H1 (cell line): ENCODE measurements at regions not wholly inside any gene's neighbourhood (a gene's known extent, or its start where the extent isn't known, plus 50 kb on each side); places are given as distances from the start of the nearest gene placed in this dataset.
"Not testable (repeated sequence)": the region's sequence is repeated elsewhere in the genome, so short reads cannot be mapped to it uniquely, and the experiment has no call there.

Source experiments
- CTCF ChIA-PET: fragments of 300-600 bp; sonication (Branson Sonifier 250); formaldehyde crosslinking; loops from one replicate; lab custom pipeline; 2021; ENCODE audit not compliant: partially characterized antibody; lab: Charles Lee
- POLR2A ChIA-PET: fragments of 300-600 bp; sonication (Branson Sonifier 250); formaldehyde crosslinking; loops from one replicate; lab custom pipeline; 2021; ENCODE audit warnings: inconsistent platforms; ENCODE audit not compliant: partially characterized antibody; lab: Charles Lee
- DNase-seq, 2 experiments: peaks; one replicate each; pipeline versions ENCODE4 v3.0.0 to v3.0.0-alpha.2; 2010 to 2022; ENCODE audit warnings: low spot score in 2 of 2, low read depth in 1 of 2, mixed read lengths in 1 of 2
- FAIRE-seq: peaks from 2 replicates; lab custom pipeline; 2011; peaks lifted over from hg19 to GRCh38; lab: Jason Lieb, UNC
- H2AFZ ChIP-seq: 2 replicates; pipeline ENCODE4 v1.8.1; 2012; ENCODE audit warnings: low read length, inconsistent platforms
- H2AK5ac ChIP-seq: 2 replicates; pipeline ENCODE4 v1.6.1; 2013; ENCODE audit warnings: low read depth, low read length
- H2BK120ac ChIP-seq: replicated peaks from 2 replicates; pipeline ENCODE3; 2013; ENCODE audit warnings: low read depth, low read length, inconsistent platforms
- H2BK12ac ChIP-seq: 2 replicates; pipeline ENCODE4 v1.6.1; 2013; ENCODE audit warnings: low read depth, low read length
- H2BK15ac ChIP-seq: 2 replicates; pipeline ENCODE4 v1.6.1; 2013; ENCODE audit warnings: low read length
- H2BK20ac ChIP-seq: 2 replicates; pipeline ENCODE4 v1.6.1; 2013; ENCODE audit warnings: low read length
- H2BK5ac ChIP-seq: 2 replicates; pipeline ENCODE4 v1.6.1; 2013; ENCODE audit warnings: low read depth, low read length
- H3K14ac ChIP-seq: 2 replicates; pipeline ENCODE4 v1.6.1; 2013; ENCODE audit warnings: inconsistent platforms; ENCODE audit not compliant: insufficient read length
- H3K18ac ChIP-seq: 2 replicates; pipeline ENCODE4 v1.6.1; 2013; ENCODE audit warnings: low read length; ENCODE audit errors: extremely low read depth
- H3K23ac ChIP-seq: 2 replicates; pipeline ENCODE4 v1.6.1; 2013; ENCODE audit warnings: inconsistent platforms; ENCODE audit not compliant: insufficient read length
- H3K23me2 ChIP-seq: 2 replicates; pipeline ENCODE4 v1.6.1; 2013; ENCODE audit warnings: low read depth, low read length
- H3K27ac ChIP-seq: 2 replicates; pipeline ENCODE4 v1.6.1; 2011; ENCODE audit warnings: low read depth, low read length, inconsistent platforms
- H3K27me3 ChIP-seq, 4 experiments: replicated peaks in 1 of 4; 1 replicate in 1 of 4; 2 replicates in 3 of 4; pipeline versions ENCODE4 v1.6.1 to v1.8.1; 2011 to 2013; ENCODE audit warnings: low read length in 3 of 4, mild to moderate bottlenecking in 3 of 4, inconsistent platforms in 2 of 4, mixed read lengths in 2 of 4, moderate library complexity in 1 of 4; ENCODE audit not compliant: control insufficient read depth in 3 of 4, insufficient read depth in 3 of 4; ENCODE audit errors: extremely low read depth in 1 of 4
- H3K36me3 ChIP-seq, 4 experiments: 2 replicates each; pipeline versions ENCODE4 v1.6.1 to v1.8.1; 2011 to 2013; ENCODE audit warnings: mild to moderate bottlenecking in 4 of 4, low read length in 3 of 4, moderate library complexity in 2 of 4, control low read depth in 1 of 4, inconsistent platforms in 1 of 4; ENCODE audit not compliant: insufficient read depth in 4 of 4, control insufficient read depth in 2 of 4
- H3K4ac ChIP-seq: replicated peaks from 2 replicates; pipeline ENCODE3; 2013; ENCODE audit warnings: low read length, low read depth, mixed read lengths, inconsistent platforms; ENCODE audit not compliant: insufficient read length
- H3K4me1 ChIP-seq, 4 experiments: replicated peaks in 1 of 4; 1 replicate in 1 of 4; 2 replicates in 3 of 4; pipeline versions ENCODE4 v1.6.1 to v1.8.1; 2011 to 2013; ENCODE audit warnings: low read length in 3 of 4, inconsistent platforms in 2 of 4, mixed read lengths in 1 of 4; ENCODE audit not compliant: insufficient read depth in 4 of 4, control insufficient read depth in 3 of 4
- H3K4me2 ChIP-seq, 2 experiments: 2 replicates each; pipeline versions ENCODE4 v1.6.1 to v1.8.1; 2011 to 2013; ENCODE audit warnings: low read depth in 2 of 2, low read length in 2 of 2, control low read depth in 1 of 2, inconsistent platforms in 1 of 2, mild to moderate bottlenecking in 1 of 2; ENCODE audit not compliant: insufficient read depth in 1 of 2
- H3K4me3 ChIP-seq, 4 experiments: fragments of 200-600, 300-600 bp in 1 of 4; sonication (generic), shearing (Covaris generic), sonication (Bioruptor Twin) in 1 of 4; 2 replicates each; pipeline versions ENCODE4 v1.5.1 to v1.8.1; 2011 to 2016; ENCODE audit warnings: low read length in 4 of 4, low read depth in 3 of 4, control low read depth in 2 of 4, inconsistent platforms in 2 of 4, mild to moderate bottlenecking in 2 of 4, mixed read lengths in 1 of 4, moderate library complexity in 1 of 4; ENCODE audit not compliant: insufficient read depth in 2 of 4; ENCODE audit errors: extremely low read depth in 1 of 4
- H3K56ac ChIP-seq: replicated peaks from 2 replicates; pipeline ENCODE3; 2013; ENCODE audit warnings: low read depth, mild to moderate bottlenecking, mixed read lengths, low read length, inconsistent platforms; ENCODE audit not compliant: insufficient read length
- H3K79me1 ChIP-seq: 2 replicates; pipeline ENCODE4 v1.6.1; 2013; ENCODE audit warnings: low read depth, low read length, control low read depth
- H3K79me2 ChIP-seq, 2 experiments: 2 replicates each; pipeline versions ENCODE4 v1.6.1 to v1.8.1; 2012 to 2013; ENCODE audit warnings: low read length in 2 of 2, mild to moderate bottlenecking in 2 of 2, inconsistent platforms in 1 of 2; ENCODE audit not compliant: insufficient read depth in 2 of 2, control insufficient read depth in 1 of 2
- H3K9ac ChIP-seq, 4 experiments: replicated peaks in 1 of 4; 1 replicate in 1 of 4; 2 replicates in 3 of 4; pipeline versions ENCODE4 v1.6.1 to v1.8.1; 2011 to 2013; ENCODE audit warnings: low read depth in 3 of 4, low read length in 3 of 4, control low read depth in 2 of 4, mild to moderate bottlenecking in 2 of 4, moderate library complexity in 2 of 4, inconsistent platforms in 1 of 4; ENCODE audit errors: extremely low read depth in 1 of 4
- H3K9me3 ChIP-seq, 2 experiments: 2 replicates each; pipeline versions ENCODE4 v1.6.1 to v1.8.1; 2012 to 2013; ENCODE audit warnings: mild to moderate bottlenecking in 2 of 2, moderate library complexity in 2 of 2, control low read depth in 1 of 2, inconsistent platforms in 1 of 2, low read depth in 1 of 2, low read length in 1 of 2, mixed read lengths in 1 of 2; ENCODE audit not compliant: insufficient read depth in 2 of 2
- H4K20me1 ChIP-seq, 2 experiments: replicated peaks in 1 of 2; 2 replicates each; pipeline versions ENCODE3 to v1.8.1; 2011 to 2013; ENCODE audit warnings: inconsistent platforms in 2 of 2, low read length in 2 of 2, mild to moderate bottlenecking in 1 of 2; ENCODE audit not compliant: insufficient read depth in 2 of 2, control insufficient read depth in 1 of 2
- H4K5ac ChIP-seq: 2 replicates; pipeline ENCODE4 v1.6.1; 2013; ENCODE audit warnings: low read length, low read depth, mixed read lengths, inconsistent platforms; ENCODE audit not compliant: insufficient read length
- H4K8ac ChIP-seq: 2 replicates; pipeline ENCODE4 v1.8.0; 2013; ENCODE audit warnings: mild to moderate bottlenecking, moderate library complexity, low read length, inconsistent platforms; ENCODE audit not compliant: insufficient read depth; ENCODE audit errors: extremely low read depth
- H4K91ac ChIP-seq: replicated peaks from 2 replicates; pipeline ENCODE3; 2013; ENCODE audit warnings: low read length, mixed read lengths, inconsistent platforms; ENCODE audit not compliant: insufficient read length
- CBX8 ChIP-seq: fragments of 300-800, 300-1000 bp; sonication (generic); IDR thresholded peaks from 2 replicates; pipeline ENCODE4 v1.7.1; 2016; ENCODE audit warnings: low read depth, low read length, borderline replicate concordance
- CHD1 ChIP-seq: IDR thresholded peaks from 2 replicates; pipeline ENCODE4 v1.6.1; 2012; ENCODE audit warnings: low read depth, low read length, improper control_type of control experiment
- JUND ChIP-seq: IDR thresholded peaks from 2 replicates; pipeline ENCODE4 v1.6.1; 2011; ENCODE audit warnings: mild to moderate bottlenecking, improper control_type of control experiment, low read length
- POLR2A ChIP-seq, 2 experiments: IDR thresholded peaks; 1 replicate in 1 of 2; 2 replicates in 1 of 2; pipeline ENCODE4 v1.6.1; 2011; ENCODE audit warnings: low read depth in 2 of 2, low read length in 2 of 2, mild to moderate bottlenecking in 2 of 2; ENCODE audit errors: control extremely low read depth in 1 of 2
- POLR2AphosphoS5 ChIP-seq: IDR thresholded peaks from 2 replicates; pipeline ENCODE4 v1.6.1; 2011; ENCODE audit warnings: low read depth, low read length
- RBBP5 ChIP-seq: IDR thresholded peaks from 2 replicates; pipeline ENCODE4 v1.7.1; 2012; ENCODE audit warnings: low read depth, mild to moderate bottlenecking, inconsistent platforms, low read length, moderate library complexity, borderline replicate concordance
- SUZ12 ChIP-seq: fragments of 200-600 bp; sonication (generic); IDR thresholded peaks from 2 replicates; pipeline ENCODE4 v1.6.1; 2012; ENCODE audit warnings: mild to moderate bottlenecking, inconsistent platforms, low read length, moderate library complexity, mixed read lengths
- TAF1 ChIP-seq: IDR thresholded peaks from 2 replicates; pipeline ENCODE4 v1.6.1; 2011; ENCODE audit warnings: mild to moderate bottlenecking, low read depth, low read length
- WGBS, 2 experiments: shearing (Covaris generic) in 1 of 2; methylation state at CpG; one replicate each; pipeline versions ENCODE4 v1.1.6 to v1.1.7; 2013 to 2015; ENCODE audit warnings: low lambda C conversion rate in 2 of 2, mixed read lengths in 2 of 2, inconsistent platforms in 1 of 2, low coverage in 1 of 2, missing lambda C conversion rate in 1 of 2; ENCODE audit not compliant: insufficient replicate concordance in 2 of 2, insufficient coverage in 1 of 2, insufficient read length in 1 of 2; ENCODE audit errors: extremely low coverage in 1 of 2, missing lambda C conversion rate in 1 of 2; 5-methylcytosine and 5-hydroxymethylcytosine counted together

GRCh38 chr5:77896338-77896737 lies 120.2 kb upstream of the TBCA start (continued):
- TF ChIP-seq POLR2AphosphoS5 (no peak), POLR2A (IDR thresholded peaks at IDR 0.05; ENCODE audit: control extremely low read depth in 1 of 2, low read depth in 2 of 2, low read length in 2 of 2) (no peak), CBX8 (no peak), RBBP5 (no peak), TAF1 (no peak), SUZ12 (no peak), CHD1 (no peak), JUND (no peak)
- TF ChIP-seq, all 59 proteins: peak for 0

- H2BK20ac ChIP-seq, H3K4me1 ChIP-seq, H2BK5ac ChIP-seq, H2BK120ac ChIP-seq, FAIRE-seq, H3K56ac ChIP-seq, H3K18ac ChIP-seq, H3K9me3 ChIP-seq, H4K5ac ChIP-seq, H3K27me3 ChIP-seq, H4K20me1 ChIP-seq, CTCF ChIA-PET, H4K8ac ChIP-seq, H3K27ac ChIP-seq, H2BK15ac ChIP-seq, H3K79me1 ChIP-seq, H3K9ac ChIP-seq, H3K23me2 ChIP-seq, POLR2A ChIA-PET, H2AK5ac ChIP-seq, H2BK12ac ChIP-seq, H3K14ac ChIP-seq, DNase-seq, H2AFZ ChIP-seq, H3K4ac ChIP-seq, H4K91ac ChIP-seq, H3K79me2 ChIP-seq, H3K4me3 ChIP-seq, H3K36me3 ChIP-seq, H3K4me2 ChIP-seq, H3K23ac ChIP-seq: not testable (repeated sequence)
- WGBS, 2 experiments = 96% methylated on average over 5 of the region's 5 CpGs; no CpG with 5 or more reads in 1 of the 2 experiments
Observed at GRCh38 chr5:77894103-77894502, 118.0 kb upstream of the TBCA start.
